WTC11 (cell line): ENCODE measurements at regions not wholly inside any gene's neighbourhood (a gene's known extent, or its start where the extent isn't known, plus 50 kb on each side); places are given as distances from the start of the nearest gene placed in this dataset.

Experiments used
- CREB1 ChIP-seq: sonication (generic); formaldehyde crosslinking; IDR thresholded peaks from 2 replicates; pipeline ENCODE4 v1.8.0; 2023; ENCODE audit warnings: mild to moderate bottlenecking, missing genetic modification reagents
- CTCF ChIP-seq: fragments of 200-600 bp; IDR thresholded peaks from 2 replicates; pipeline ENCODE4 v1.8.0; 2022; ENCODE audit warnings: antibody characterized with exemption
- GABPB1 ChIP-seq: sonication (generic); formaldehyde crosslinking; IDR thresholded peaks from 2 replicates; pipeline ENCODE4 v1.8.1; 2023; ENCODE audit warnings: mild to moderate bottlenecking, missing genetic modification reagents
- NR2C2 ChIP-seq: sonication (generic); formaldehyde crosslinking; IDR thresholded peaks from 2 replicates; pipeline ENCODE4 v1.8.0; 2022; ENCODE audit warnings: mild to moderate bottlenecking, missing genetic modification reagents

- TF ChIP-seq GABPB1 (CRISPR knock-in tag) (no peak), NR2C2 (no peak), CTCF (no peak), CREB1 (no peak)
Observed at GRCh38 chr11:89660234-89660633, 49.9 kb upstream of the TRIM77 start.
